Adrenal gland (tissue), 9 donors: ENCODE measurements at regions not wholly inside any gene's neighbourhood (a gene's known extent, or its start where the extent isn't known, plus 50 kb on each side); places are given as distances from the start of the nearest gene placed in this dataset.
"Not testable (repeated sequence)": the region's sequence is repeated elsewhere in the genome, so short reads cannot be mapped to it uniquely, and the experiment has no call there.

Experiments used
- DNase-seq, 7 donors: peaks; one replicate each; pipeline ENCODE4 v3.0.0-alpha.2; 2019 to 2020
- H3K27ac ChIP-seq, 5 donors: fragments of 200-600 bp; sonication (generic) in 4 of 5; 1 replicate in 3 of 5; 2 replicates in 2 of 5; pipeline versions ENCODE4 v1.5.1 to v1.8.0; 2016 to 2020; ENCODE audit warnings: mild to moderate bottlenecking in 1 of 5
- H3K27me3 ChIP-seq: fragments of 200-600 bp; 2 replicates; pipeline ENCODE4 v1.8.0; 2021
- H3K36me3 ChIP-seq, 2 donors: fragments of 200-600 bp; replicated peaks in 1 of 2; 1 replicate in 1 of 2; 2 replicates in 1 of 2; pipeline versions ENCODE4 v1.5.1 to v1.8.0; 2018 to 2022
- H3K4me1 ChIP-seq, 2 donors: fragments of 200-600 bp; replicated peaks in 1 of 2; 1 replicate in 1 of 2; 2 replicates in 1 of 2; pipeline versions ENCODE4 v1.5.1 to v1.8.0; 2018 to 2021
- H3K4me3 ChIP-seq, 4 donors: fragments of 200-600 bp; sonication (generic) in 3 of 4; one replicate each; pipeline ENCODE4 v1.5.1; 2016 to 2018
- H3K9me3 ChIP-seq, 3 donors: fragments of 200-600 bp; sonication (generic) in 1 of 3; replicated peaks in 1 of 3; 1 replicate in 2 of 3; 2 replicates in 1 of 3; pipeline versions ENCODE4 v1.5.1 to v1.8.0; 2016 to 2021
- CTCF ChIP-seq, 6 experiments: fragments of 450-650 bp in 4 of 6; fragments of 200-600 bp in 2 of 6; sonication (generic) in 1 of 6; IDR thresholded peaks; 1 replicate in 5 of 6; 2 replicates in 1 of 6; pipeline versions ENCODE4 v1.5.1 to v1.8.0; 2016 to 2021; ENCODE audit warnings: antibody characterized with exemption in 6 of 6, mild to moderate bottlenecking in 2 of 6, moderate library complexity in 1 of 6
- POLR2A ChIP-seq, 2 donors: fragments of 450-650 bp; IDR thresholded peaks; one replicate each; pipeline ENCODE4 v1.6.1; 2017; ENCODE audit warnings: antibody characterized with exemption in 2 of 2, mild to moderate bottlenecking in 2 of 2, moderate library complexity in 1 of 2
- WGBS, 4 donors: extraction: QIAGEN DNeasy Blood & Tissue Kit in 2 of 4; methylation state at CpG; one replicate each; pipeline versions ENCODE4 v1.1.5 to v1.1.7; 2013 to 2017; 5-methylcytosine and 5-hydroxymethylcytosine counted together
- intact Hi-C, 2 donors: fragments of 100-400 bp; cut with DNase I; formaldehyde crosslinking; loops; one replicate each; pipeline versions ENCODE4 v1.14.1 to v1.15.0; 2022 to 2023
- donor health status: healthy with polysubstance abuse.
- donor health status: Bipolar disorder and iron deficiency.
- donor health status: DM: yes; HTN: yes; CAD: no.
- donor health status: DM: no; HTN: no; CAD: no.
- donor health status: DM: no; HTN: no; CAD: no.

- no peaks in the 10 kb centered on the region for H3K4me1 ChIP-seq
- TF ChIP-seq POLR2A (IDR thresholded peaks at IDR 0.05) = no peak
- no peak for TF ChIP-seq CTCF (IDR thresholded peaks at IDR 0.05)
- H3K9me3 ChIP-seq = no peaks in the 10 kb centered on the region
- H3K27me3 ChIP-seq = no peaks in the 10 kb centered on the region
- no peaks in the 10 kb centered on the region for H3K36me3 ChIP-seq
- intact Hi-C loops = no loop called here
- no peak for DNase-seq
- H3K27ac ChIP-seq = no peak overlapping the region
- no peak overlapping the region for H3K4me3 ChIP-seq
Observed at GRCh38 chr10:53357587-53357986, 585.0 kb upstream of the MBL2 start.

GRCh38 chr10:53356616-53357349, 584.2 kb upstream of the MBL2 start:
- Histone ChIP-seq H3K4me3 (no peak overlapping the region), H3K27ac (no peak overlapping the region), H3K9me3 (no peaks in the 10 kb centered on the region), H3K27me3 (no peaks in the 10 kb centered on the region), H3K36me3 (no peaks in the 10 kb centered on the region), H3K4me1 (no peaks in the 10 kb centered on the region)
- TF ChIP-seq POLR2A (IDR thresholded peaks at IDR 0.05) = no peak
- TF ChIP-seq CTCF (IDR thresholded peaks at IDR 0.05) = no peak
- WGBS, 4 donors = 53 to 68% (median 63%) methylated on average over 3 of the region's 3 CpGs
- intact Hi-C loops = no loop called here
- no peak for DNase-seq

- 76 to 87% (median 85%) methylated on average over 7 of the region's 7 CpGs for WGBS, 4 donors
Observed at GRCh38 chr10:53342531-53342930, 569.9 kb upstream of the MBL2 start.

GRCh38 chr10:53338199-53338598, 565.6 kb upstream of the MBL2 start:
- H3K27me3 ChIP-seq, DNase-seq, H3K9me3 ChIP-seq, intact Hi-C loops, H3K4me1 ChIP-seq, H3K36me3 ChIP-seq, H3K4me3 ChIP-seq, H3K27ac ChIP-seq: not testable (repeated sequence)
- 41 to 67% (median 60%) methylated on average over 2 of the region's 2 CpGs for WGBS, 4 donors

More at GRCh38 chr10:53342531-53342930, 569.9 kb upstream of the MBL2 start:
- H3K4me3 ChIP-seq, H3K9me3 ChIP-seq, DNase-seq, H3K27me3 ChIP-seq, intact Hi-C loops, H3K36me3 ChIP-seq, H3K27ac ChIP-seq, H3K4me1 ChIP-seq: not testable (repeated sequence)

- H3K27me3 ChIP-seq, H3K27ac ChIP-seq, H3K4me1 ChIP-seq, H3K36me3 ChIP-seq, H3K9me3 ChIP-seq, intact Hi-C loops, DNase-seq, H3K4me3 ChIP-seq: not testable (repeated sequence)
- WGBS, 4 donors = 87 to 92% (median 90%) methylated on average over 3 to 6 of the region's 6 CpGs
Observed at GRCh38 chr10:53335803-53336422, 563.3 kb upstream of the MBL2 start.

- H3K4me1 ChIP-seq = no peaks in the 10 kb centered on the region
- no peak for DNase-seq
- no peak overlapping the region for H3K4me3 ChIP-seq
- H3K27me3 ChIP-seq = no peaks in the 10 kb centered on the region
- H3K27ac ChIP-seq = no peak overlapping the region
- intact Hi-C loops = no loop called here
- H3K36me3 ChIP-seq = no peaks in the 10 kb centered on the region
- TF ChIP-seq POLR2A (IDR thresholded peaks at IDR 0.05) = no peak
- no peak for TF ChIP-seq CTCF (IDR thresholded peaks at IDR 0.05)
- H3K9me3 ChIP-seq = no peaks in the 10 kb centered on the region
Observed at GRCh38 chr10:53331460-53331859, 558.9 kb upstream of the MBL2 start.

- H3K36me3 ChIP-seq, H3K27ac ChIP-seq: not testable (repeated sequence)
Observed at GRCh38 chr10:53326401-53327305, 554.1 kb upstream of the MBL2 start.

More at GRCh38 chr10:53326401-53327305, 554.1 kb upstream of the MBL2 start:
- H3K4me1 ChIP-seq, H3K27me3 ChIP-seq, intact Hi-C loops, H3K9me3 ChIP-seq, H3K4me3 ChIP-seq, DNase-seq: not testable (repeated sequence)
- 49 to 73% (median 59%) methylated on average over 8 to 10 of the region's 10 CpGs for WGBS, 4 donors
